ENCODE measurements at regions not wholly inside any gene's neighbourhood (a gene's known extent, or its start where the extent isn't known, plus 50 kb on each side); places are given as distances from the start of the nearest gene placed in this dataset.
A peak's percentile ranks its signal among the peaks of the same experiment; 100 is the strongest.

DNA sequence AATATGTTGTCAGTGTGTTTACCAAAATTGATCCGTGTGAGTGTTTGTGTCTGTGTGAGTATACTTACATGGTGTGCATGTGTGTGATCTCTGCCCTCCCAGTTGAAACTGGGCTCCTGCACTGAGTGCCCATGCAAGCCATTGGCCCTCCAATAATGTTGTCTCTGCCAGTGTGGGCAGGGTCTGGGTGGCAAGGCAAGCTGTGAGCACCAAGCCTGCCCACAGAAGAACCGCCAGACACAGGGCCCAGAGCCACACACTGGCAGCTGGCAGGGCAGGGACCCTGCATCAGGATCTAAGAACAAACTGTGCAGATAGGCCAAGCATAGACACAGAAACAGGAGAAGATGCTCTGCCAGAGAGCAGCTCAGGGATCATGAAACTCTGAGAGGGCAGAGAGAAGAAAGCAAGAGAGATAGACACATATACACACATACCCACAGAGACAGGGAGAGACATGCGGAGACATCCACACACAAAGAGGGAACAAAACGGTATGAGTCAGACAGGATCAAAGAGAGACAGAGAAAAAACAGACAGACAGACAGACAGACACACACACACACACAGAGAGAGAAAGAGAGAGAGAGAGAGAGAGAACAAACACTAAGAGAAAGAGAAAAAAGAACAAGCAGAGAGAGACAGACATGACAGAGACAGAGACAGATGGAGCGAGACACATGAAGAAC lies 555.0 kb downstream of the MID1IP1 start:
- H3K36me3 ChIP-seq (ENCODE audit: control insufficient read depth, insufficient read depth, low read length) = no peaks in the 10 kb centered on the region
- DNase-seq = no peak
- 78% methylated on average over 3 of the region's 5 CpGs for WGBS (ENCODE audit: insufficient coverage)
- H3K9me3 ChIP-seq (replicated peaks; ENCODE audit: control insufficient read depth, low read depth, low read length) = no peaks in the 10 kb centered on the region
- H3K4me1 ChIP-seq (ENCODE audit: control insufficient read depth, insufficient read depth, low read length) = peaks cover 14% of the 10 kb centered on the region
- H3K27ac ChIP-seq (ENCODE audit: low read length) = no peak overlapping the region
- H3K4me3 ChIP-seq (ENCODE audit: low read length) = no peak overlapping the region
- H3K27me3 ChIP-seq (ENCODE audit: control insufficient read depth, insufficient read depth, low read length) = peaks cover 17% of the 10 kb centered on the region

DNA sequence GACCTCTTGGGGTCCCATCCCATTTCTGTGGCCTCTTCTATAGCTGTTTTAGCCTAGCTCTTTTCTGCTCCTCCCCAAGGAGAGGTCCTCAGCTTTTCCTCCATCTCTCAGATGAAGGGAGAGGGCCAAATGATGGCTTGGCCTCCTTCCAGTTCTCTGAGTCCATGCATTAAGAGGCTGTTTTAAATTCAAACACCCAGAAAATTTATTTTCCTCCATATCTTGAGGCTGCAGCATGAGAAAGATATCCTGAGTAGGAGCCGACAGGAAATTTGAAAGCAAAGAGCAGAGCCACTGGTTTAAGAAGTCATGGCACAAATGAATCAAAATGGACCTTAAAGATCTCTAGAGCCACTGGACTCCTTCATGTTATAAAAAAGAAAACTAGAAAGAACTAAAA lies 558.8 kb downstream of the MID1IP1 start:
- Histone ChIP-seq H3K27ac (ENCODE audit: low read length) (no peak overlapping the region), H3K9me3 (replicated peaks; ENCODE audit: control insufficient read depth, low read depth, low read length) (no peaks in the 10 kb centered on the region), H3K36me3 (ENCODE audit: control insufficient read depth, insufficient read depth, low read length) (no peaks in the 10 kb centered on the region), H3K4me1 (ENCODE audit: control insufficient read depth, insufficient read depth, low read length) (peaks cover 16% of the 10 kb centered on the region), H3K4me3 (ENCODE audit: low read length) (no peak overlapping the region), H3K27me3 (ENCODE audit: control insufficient read depth, insufficient read depth, low read length) (peaks cover 25% of the 10 kb centered on the region)
- DNase-seq = peak; percentile 44
- WGBS (ENCODE audit: insufficient coverage) = no CpG with 5 or more reads among the region's 1 CpG

- Histone ChIP-seq H3K4me1 (ENCODE audit: control insufficient read depth, insufficient read depth, low read length) (peaks cover 9% of the 10 kb centered on the region), H3K27me3 (ENCODE audit: control insufficient read depth, insufficient read depth, low read length) (peaks cover 26% of the 10 kb centered on the region), H3K9me3 (replicated peaks; ENCODE audit: control insufficient read depth, low read depth, low read length) (no peaks in the 10 kb centered on the region), H3K4me3 (ENCODE audit: low read length) (no peak overlapping the region), H3K27ac (ENCODE audit: low read length) (no peak overlapping the region), H3K36me3 (ENCODE audit: control insufficient read depth, insufficient read depth, low read length) (no peaks in the 10 kb centered on the region)
- DNase-seq = peak; percentile 47
These were observed 560.5 kb downstream of the MID1IP1 start for GRCh38 chrX:39361736-39362135.

GRCh38 chrX:39367416-39367815 lies 566.2 kb downstream of the MID1IP1 start:
- Histone ChIP-seq H3K4me3 (ENCODE audit: low read length) (no peak overlapping the region), H3K27ac (ENCODE audit: low read length) (no peak overlapping the region), H3K9me3 (replicated peaks; ENCODE audit: control insufficient read depth, low read depth, low read length) (no peaks in the 10 kb centered on the region), H3K4me1 (ENCODE audit: control insufficient read depth, insufficient read depth, low read length) (no peaks in the 10 kb centered on the region), H3K36me3 (ENCODE audit: control insufficient read depth, insufficient read depth, low read length) (no peaks in the 10 kb centered on the region), H3K27me3 (ENCODE audit: control insufficient read depth, insufficient read depth, low read length) (peaks cover 23% of the 10 kb centered on the region)
- WGBS (ENCODE audit: insufficient coverage) = 64% methylated on average over 2 of the region's 5 CpGs
- DNase-seq = no peak

DNA sequence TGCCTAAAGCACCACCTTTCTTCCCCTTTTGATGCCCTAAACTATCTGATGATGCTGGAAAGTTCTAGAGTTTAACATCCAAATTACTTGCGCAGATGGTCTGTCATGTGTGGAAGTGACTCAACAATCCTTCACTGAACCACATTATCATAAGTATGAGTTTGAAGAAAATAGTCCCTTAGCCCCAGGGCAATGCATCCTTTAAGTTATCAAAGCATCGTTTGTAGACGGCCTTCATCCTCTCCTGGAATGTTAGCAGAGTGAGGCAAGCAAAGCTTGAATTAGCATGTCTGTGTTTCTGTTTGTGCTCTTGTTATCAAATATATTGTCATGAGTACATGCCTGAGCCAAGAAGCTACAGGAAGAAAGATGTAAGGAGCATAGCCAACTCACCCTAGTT lies 570.9 kb downstream of the MID1IP1 start:
- Histone ChIP-seq H3K9me3 (replicated peaks; ENCODE audit: control insufficient read depth, low read depth, low read length) (no peaks in the 10 kb centered on the region), H3K27ac (ENCODE audit: low read length) (no peak overlapping the region), H3K27me3 (ENCODE audit: control insufficient read depth, insufficient read depth, low read length) (peaks cover 32% of the 10 kb centered on the region), H3K4me3 (ENCODE audit: low read length) (no peak overlapping the region), H3K36me3 (ENCODE audit: control insufficient read depth, insufficient read depth, low read length) (no peaks in the 10 kb centered on the region), H3K4me1 (ENCODE audit: control insufficient read depth, insufficient read depth, low read length) (peaks cover 6% of the 10 kb centered on the region)
- DNase-seq = no peak
- WGBS (ENCODE audit: insufficient coverage) = 100% methylated on average over 1 of the region's 3 CpGs

DNA sequence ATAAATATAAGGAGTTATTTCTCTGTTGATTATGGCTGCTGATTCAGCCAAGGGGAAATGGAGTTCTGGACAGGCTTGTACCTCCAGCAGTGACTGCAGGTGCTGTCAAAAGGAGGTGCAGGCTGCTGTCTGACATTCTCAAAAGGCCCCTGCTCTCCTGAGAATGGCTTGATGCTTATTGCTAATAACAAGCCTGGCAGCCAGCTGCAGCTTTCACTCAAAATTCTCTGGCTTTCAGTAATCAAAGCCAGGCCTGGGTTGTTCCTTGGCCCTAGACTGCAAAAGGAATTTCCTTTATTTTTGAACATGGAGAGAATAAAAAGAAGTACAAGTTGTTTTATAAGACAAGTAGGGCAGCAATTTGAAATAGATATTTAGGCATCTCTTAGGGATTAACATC lies 575.9 kb downstream of the MID1IP1 start:
- peak; percentile 69 for DNase-seq
- Histone ChIP-seq H3K4me1 (ENCODE audit: control insufficient read depth, insufficient read depth, low read length) (peaks cover 17% of the 10 kb centered on the region), H3K27ac (ENCODE audit: low read length) (no peak overlapping the region), H3K9me3 (replicated peaks; ENCODE audit: control insufficient read depth, low read depth, low read length) (no peaks in the 10 kb centered on the region), H3K36me3 (ENCODE audit: control insufficient read depth, insufficient read depth, low read length) (no peaks in the 10 kb centered on the region), H3K27me3 (ENCODE audit: control insufficient read depth, insufficient read depth, low read length) (peaks cover 30% of the 10 kb centered on the region), H3K4me3 (ENCODE audit: low read length) (no peak overlapping the region)

- no CpG with 5 or more reads among the region's 1 CpG for WGBS (ENCODE audit: insufficient coverage)
- H3K36me3 ChIP-seq (ENCODE audit: control insufficient read depth, insufficient read depth, low read length) = no peaks in the 10 kb centered on the region
- H3K27me3 ChIP-seq (ENCODE audit: control insufficient read depth, insufficient read depth, low read length) = peaks cover 30% of the 10 kb centered on the region
- H3K4me3 ChIP-seq (ENCODE audit: low read length) = no peak overlapping the region
- peaks cover 17% of the 10 kb centered on the region for H3K4me1 ChIP-seq (ENCODE audit: control insufficient read depth, insufficient read depth, low read length)
- no peaks in the 10 kb centered on the region for H3K9me3 ChIP-seq (replicated peaks; ENCODE audit: control insufficient read depth, low read depth, low read length)
- no peak overlapping the region for H3K27ac ChIP-seq (ENCODE audit: low read length)
- DNase-seq = no peak
These were observed 576.5 kb downstream of the MID1IP1 start for GRCh38 chrX:39377773-39378172.

DNA sequence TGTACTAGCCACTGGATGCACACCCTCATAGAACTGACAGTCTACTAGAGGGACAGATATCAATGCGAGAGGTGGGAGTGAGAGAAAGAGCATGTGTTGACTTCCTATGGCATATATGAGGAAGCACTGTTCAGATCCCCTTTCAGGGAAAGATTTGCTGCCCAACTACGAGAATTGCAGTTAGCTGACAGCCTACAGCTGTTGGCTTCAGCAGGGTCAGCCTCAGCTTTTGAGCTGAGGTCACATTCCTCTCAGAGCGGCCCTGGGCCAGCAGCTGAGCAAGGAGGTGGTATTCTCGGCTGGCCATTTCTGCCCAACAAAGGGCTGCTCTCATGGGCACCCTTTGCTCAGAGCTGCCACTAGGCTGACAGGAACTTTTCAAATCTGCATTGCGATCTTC lies 580.2 kb downstream of the MID1IP1 start:
- Histone ChIP-seq H3K27ac (ENCODE audit: low read length) (peak overlapping the region; percentile 9), H3K36me3 (ENCODE audit: control insufficient read depth, insufficient read depth, low read length) (no peaks in the 10 kb centered on the region), H3K4me1 (ENCODE audit: control insufficient read depth, insufficient read depth, low read length) (peaks cover 15% of the 10 kb centered on the region), H3K4me3 (ENCODE audit: low read length) (no peak overlapping the region), H3K9me3 (replicated peaks; ENCODE audit: control insufficient read depth, low read depth, low read length) (no peaks in the 10 kb centered on the region), H3K27me3 (ENCODE audit: control insufficient read depth, insufficient read depth, low read length) (peaks cover 34% of the 10 kb centered on the region)
- peak; percentile 42 for DNase-seq
- 66% methylated on average over 4 of the region's 5 CpGs for WGBS (ENCODE audit: insufficient coverage)

GRCh38 chrX:39384996-39385395 lies 583.7 kb downstream of the MID1IP1 start:
- Histone ChIP-seq H3K4me1 (ENCODE audit: control insufficient read depth, insufficient read depth, low read length) (peaks cover 8% of the 10 kb centered on the region), H3K9me3 (replicated peaks; ENCODE audit: control insufficient read depth, low read depth, low read length) (no peaks in the 10 kb centered on the region), H3K27me3 (ENCODE audit: control insufficient read depth, insufficient read depth, low read length) (peaks cover 31% of the 10 kb centered on the region), H3K36me3 (ENCODE audit: control insufficient read depth, insufficient read depth, low read length) (no peaks in the 10 kb centered on the region), H3K4me3 (ENCODE audit: low read length) (no peak overlapping the region), H3K27ac (ENCODE audit: low read length) (no peak overlapping the region)
- no peak for DNase-seq
- 67% methylated on average over 4 of the region's 6 CpGs for WGBS (ENCODE audit: insufficient coverage)

DNA sequence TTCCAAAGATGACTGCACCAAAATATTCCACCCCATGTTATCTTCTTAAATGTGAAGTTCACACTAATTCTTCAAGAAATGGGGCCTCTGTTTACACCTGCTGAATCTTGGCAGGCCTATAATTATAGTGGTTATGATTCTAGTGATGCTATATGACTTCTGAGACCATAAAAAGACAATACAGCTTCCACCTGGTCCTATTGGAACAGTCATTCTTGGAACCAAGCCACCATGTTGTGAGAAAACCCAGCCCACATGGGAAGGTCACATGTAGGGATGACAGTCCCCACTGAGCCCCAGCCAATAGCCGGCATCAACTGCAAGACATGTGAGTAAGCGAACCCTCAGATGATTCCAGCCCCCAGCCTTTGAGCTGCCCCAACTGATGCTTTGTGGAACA lies 587.5 kb downstream of the MID1IP1 start:
- no peaks in the 10 kb centered on the region for H3K4me1 ChIP-seq (ENCODE audit: control insufficient read depth, insufficient read depth, low read length)
- H3K9me3 ChIP-seq (replicated peaks; ENCODE audit: control insufficient read depth, low read depth, low read length) = no peaks in the 10 kb centered on the region
- WGBS (ENCODE audit: insufficient coverage) = 80% methylated on average over 1 of the region's 2 CpGs
- H3K4me3 ChIP-seq (ENCODE audit: low read length) = no peak overlapping the region
- peaks cover 26% of the 10 kb centered on the region for H3K27me3 ChIP-seq (ENCODE audit: control insufficient read depth, insufficient read depth, low read length)
- no peak overlapping the region for H3K27ac ChIP-seq (ENCODE audit: low read length)
- no peaks in the 10 kb centered on the region for H3K36me3 ChIP-seq (ENCODE audit: control insufficient read depth, insufficient read depth, low read length)
- DNase-seq = no peak

All from muscle of leg (tissue), 3 donors.